K562 (cell line): ENCODE measurements at regions not wholly inside any gene's neighbourhood (a gene's known extent, or its start where the extent isn't known, plus 50 kb on each side); places are given as distances from the start of the nearest gene placed in this dataset.
A peak's percentile ranks its signal among the peaks of the same experiment; 100 is the strongest.

Experiments used
- EWSR1 ChIP-seq: fragments of 450-650 bp; IDR thresholded peaks from 2 replicates; pipeline ENCODE4 v1.6.1; 2018; ENCODE audit warnings: borderline replicate concordance, mild to moderate bottlenecking, low read depth, moderate library complexity; ENCODE audit not compliant: partially characterized antibody
- HDAC8 ChIP-seq: fragments of 450-650 bp; IDR thresholded peaks from 2 replicates; pipeline ENCODE4 v1.6.1; 2016; ENCODE audit warnings: mild to moderate bottlenecking, missing genetic modification characterization, moderate library complexity, missing compliant biosample characterization
- RAD21 ChIP-seq, 2 experiments: fragments of 250-450 bp in 1 of 2; fragments of 450-650 bp in 1 of 2; sonication (Bioruptor Pico) in 1 of 2; formaldehyde crosslinking in 1 of 2; IDR thresholded peaks in 1 of 2; conservative IDR thresholded peaks in 1 of 2; 2 replicates each; pipeline versions ENCODE4 v1.4.0 to v1.8.0; 2020 to 2022; ENCODE audit warnings: mild to moderate bottlenecking in 2 of 2, moderate library complexity in 1 of 2
- SLC30A9 ChIP-seq: fragments of 250-450 bp; sonication (Bioruptor Pico); IDR thresholded peaks from 2 replicates; pipeline ENCODE4 v1.8.0; 2022; ENCODE audit warnings: mild to moderate bottlenecking, moderate library complexity
- SMAD3 ChIP-seq: fragments of 450-650 bp; formaldehyde crosslinking; conservative IDR thresholded peaks from 2 replicates; pipeline ENCODE4 v1.4.0; 2020; ENCODE audit warnings: mild to moderate bottlenecking
- SMARCE1 ChIP-seq: fragments of 450-650 bp; IDR thresholded peaks from 2 replicates; pipeline ENCODE4 v1.7.1; 2016; ENCODE audit warnings: mild to moderate bottlenecking
- ZKSCAN1 ChIP-seq: fragments of 150-350 bp; IDR thresholded peaks from 2 replicates; pipeline ENCODE4 v1.6.1; 2016; ENCODE audit warnings: low read depth, low read length
- ZNF23 ChIP-seq: fragments of 250-450 bp; sonication (Bioruptor Pico); IDR thresholded peaks from 2 replicates; pipeline ENCODE4 v1.4.0; 2020; ENCODE audit warnings: mild to moderate bottlenecking
- ZNF696 ChIP-seq: fragments of 250-450 bp; sonication (Bioruptor Pico); conservative IDR thresholded peaks from 2 replicates; pipeline ENCODE4 v1.4.0; 2020; ENCODE audit warnings: mild to moderate bottlenecking, moderate library complexity
- ZNF780A ChIP-seq: fragments of 250-450 bp; sonication (Bioruptor Pico); IDR thresholded peaks from 2 replicates; pipeline ENCODE4 v1.5.0; 2021; ENCODE audit warnings: mild to moderate bottlenecking
- TF ChIP-seq, protein P1 (sequence below): sonication (generic); formaldehyde crosslinking; IDR thresholded peaks from 2 replicates; pipeline ENCODE4 v1.8.0; 2022; ENCODE audit warnings: missing genetic modification reagents, mild to moderate bottlenecking, borderline replicate concordance
- TF ChIP-seq, protein P2 (sequence below): fragments of 250-450 bp; sonication (Bioruptor Pico); IDR thresholded peaks from 2 replicates; pipeline ENCODE4 v1.4.0; 2020; ENCODE audit warnings: borderline replicate concordance
- TF ChIP-seq, protein P3 (sequence below), 2 experiments: fragments of 450-650 bp in 1 of 2; IDR thresholded peaks; 2 replicates each; pipeline ENCODE4 v1.6.1; 2011 to 2017; ENCODE audit warnings: low read depth in 2 of 2, antibody characterized with exemption in 1 of 2, borderline replicate concordance in 1 of 2, low read length in 1 of 2, mild to moderate bottlenecking in 1 of 2, mixed read lengths in 1 of 2; ENCODE audit not compliant: control insufficient read depth in 1 of 2
- TF ChIP-seq, protein P4 (sequence below), 2 experiments: fragments of 450-650 bp; conservative IDR thresholded peaks; 2 replicates each; pipeline ENCODE4 v1.6.1; 2017; ENCODE audit warnings: mild to moderate bottlenecking in 2 of 2, moderate library complexity in 2 of 2
- TF ChIP-seq, protein P5 (sequence below): fragments of 250-450 bp; sonication (Bioruptor Pico); IDR thresholded peaks from 2 replicates; pipeline ENCODE4 v1.6.1; 2021; ENCODE audit warnings: mild to moderate bottlenecking
- TF ChIP-seq, protein P6 (sequence below): fragments of 250-450 bp; sonication (Bioruptor Pico); IDR thresholded peaks from 2 replicates; pipeline ENCODE4 v1.8.0; 2022; ENCODE audit warnings: inconsistent platforms

DNA sequence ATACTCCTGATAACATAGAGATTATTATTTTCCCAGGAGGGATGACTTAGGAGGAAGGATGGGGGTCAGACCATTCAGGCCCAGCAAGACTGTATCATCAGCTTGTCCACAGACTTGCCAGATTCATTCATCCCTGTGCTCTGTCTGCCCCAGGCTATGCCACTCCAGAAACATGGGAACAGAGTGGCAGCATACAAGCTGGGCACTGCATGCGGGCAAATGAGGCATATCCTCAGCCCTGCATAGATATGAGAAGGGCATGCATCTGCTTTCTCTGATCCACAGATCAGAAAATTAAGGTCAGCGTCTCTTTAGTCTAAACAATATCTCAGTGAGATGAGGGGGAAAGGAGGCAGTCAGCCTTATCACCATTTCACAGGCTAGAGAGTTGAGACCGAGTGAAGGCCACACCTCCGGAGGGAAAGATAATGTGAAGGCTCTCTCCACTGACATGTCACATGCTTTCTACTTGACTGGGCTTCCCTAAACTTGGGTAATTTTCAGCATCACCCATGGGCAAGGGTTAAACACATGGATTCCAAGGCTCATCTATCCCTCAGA, 140.5 kb downstream of the TFAP2B start (continued):
- TF ChIP-seq, protein P1, sequence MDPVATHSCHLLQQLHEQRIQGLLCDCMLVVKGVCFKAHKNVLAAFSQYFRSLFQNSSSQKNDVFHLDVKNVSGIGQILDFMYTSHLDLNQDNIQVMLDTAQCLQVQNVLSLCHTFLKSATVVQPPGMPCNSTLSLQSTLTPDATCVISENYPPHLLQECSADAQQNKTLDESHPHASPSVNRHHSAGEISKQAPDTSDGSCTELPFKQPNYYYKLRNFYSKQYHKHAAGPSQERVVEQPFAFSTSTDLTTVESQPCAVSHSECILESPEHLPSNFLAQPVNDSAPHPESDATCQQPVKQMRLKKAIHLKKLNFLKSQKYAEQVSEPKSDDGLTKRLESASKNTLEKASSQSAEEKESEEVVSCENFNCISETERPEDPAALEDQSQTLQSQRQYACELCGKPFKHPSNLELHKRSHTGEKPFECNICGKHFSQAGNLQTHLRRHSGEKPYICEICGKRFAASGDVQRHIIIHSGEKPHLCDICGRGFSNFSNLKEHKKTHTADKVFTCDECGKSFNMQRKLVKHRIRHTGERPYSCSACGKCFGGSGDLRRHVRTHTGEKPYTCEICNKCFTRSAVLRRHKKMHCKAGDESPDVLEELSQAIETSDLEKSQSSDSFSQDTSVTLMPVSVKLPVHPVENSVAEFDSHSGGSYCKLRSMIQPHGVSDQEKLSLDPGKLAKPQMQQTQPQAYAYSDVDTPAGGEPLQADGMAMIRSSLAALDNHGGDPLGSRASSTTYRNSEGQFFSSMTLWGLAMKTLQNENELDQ (CRISPR knock-in tag): no peak
- TF ChIP-seq HDAC8 (tag): no peak
- TF ChIP-seq RAD21 (CRISPR knock-in tag; conservative IDR thresholded peaks at IDR 0.05 in 1 of 2, IDR thresholded peaks at IDR 0.05 in 1 of 2): peak in 1 of 2 experiments; percentile 18; a peak in 1 of 4 replicates
- TF ChIP-seq, protein P2, sequence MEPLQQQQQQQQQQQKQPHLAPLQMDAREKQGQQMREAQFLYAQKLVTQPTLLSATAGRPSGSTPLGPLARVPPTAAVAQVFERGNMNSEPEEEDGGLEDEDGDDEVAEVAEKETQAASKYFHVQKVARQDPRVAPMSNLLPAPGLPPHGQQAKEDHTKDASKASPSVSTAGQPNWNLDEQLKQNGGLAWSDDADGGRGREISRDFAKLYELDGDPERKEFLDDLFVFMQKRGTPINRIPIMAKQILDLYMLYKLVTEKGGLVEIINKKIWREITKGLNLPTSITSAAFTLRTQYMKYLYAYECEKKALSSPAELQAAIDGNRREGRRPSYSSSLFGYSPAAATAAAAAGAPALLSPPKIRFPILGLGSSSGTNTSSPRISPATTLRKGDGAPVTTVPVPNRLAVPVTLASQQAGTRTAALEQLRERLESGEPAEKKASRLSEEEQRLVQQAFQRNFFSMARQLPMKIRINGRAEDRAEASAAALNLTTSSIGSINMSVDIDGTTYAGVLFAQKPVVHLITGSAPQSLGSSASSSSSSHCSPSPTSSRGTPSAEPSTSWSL (CRISPR knock-in tag): no peak
- no peak for TF ChIP-seq EWSR1
- TF ChIP-seq, protein P3, sequence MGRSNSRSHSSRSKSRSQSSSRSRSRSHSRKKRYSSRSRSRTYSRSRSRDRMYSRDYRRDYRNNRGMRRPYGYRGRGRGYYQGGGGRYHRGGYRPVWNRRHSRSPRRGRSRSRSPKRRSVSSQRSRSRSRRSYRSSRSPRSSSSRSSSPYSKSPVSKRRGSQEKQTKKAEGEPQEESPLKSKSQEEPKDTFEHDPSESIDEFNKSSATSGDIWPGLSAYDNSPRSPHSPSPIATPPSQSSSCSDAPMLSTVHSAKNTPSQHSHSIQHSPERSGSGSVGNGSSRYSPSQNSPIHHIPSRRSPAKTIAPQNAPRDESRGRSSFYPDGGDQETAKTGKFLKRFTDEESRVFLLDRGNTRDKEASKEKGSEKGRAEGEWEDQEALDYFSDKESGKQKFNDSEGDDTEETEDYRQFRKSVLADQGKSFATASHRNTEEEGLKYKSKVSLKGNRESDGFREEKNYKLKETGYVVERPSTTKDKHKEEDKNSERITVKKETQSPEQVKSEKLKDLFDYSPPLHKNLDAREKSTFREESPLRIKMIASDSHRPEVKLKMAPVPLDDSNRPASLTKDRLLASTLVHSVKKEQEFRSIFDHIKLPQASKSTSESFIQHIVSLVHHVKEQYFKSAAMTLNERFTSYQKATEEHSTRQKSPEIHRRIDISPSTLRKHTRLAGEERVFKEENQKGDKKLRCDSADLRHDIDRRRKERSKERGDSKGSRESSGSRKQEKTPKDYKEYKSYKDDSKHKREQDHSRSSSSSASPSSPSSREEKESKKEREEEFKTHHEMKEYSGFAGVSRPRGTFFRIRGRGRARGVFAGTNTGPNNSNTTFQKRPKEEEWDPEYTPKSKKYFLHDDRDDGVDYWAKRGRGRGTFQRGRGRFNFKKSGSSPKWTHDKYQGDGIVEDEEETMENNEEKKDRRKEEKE (IDR thresholded peaks at IDR 0.05; ENCODE audit: borderline replicate concordance in 1 of 2, control insufficient read depth in 1 of 2, low read depth in 2 of 2, low read length in 1 of 2): no peak
- no peak for TF ChIP-seq ZKSCAN1
- TF ChIP-seq SMARCE1: peak; percentile 91
- no peak for TF ChIP-seq ZNF23
- TF ChIP-seq, protein P4, sequence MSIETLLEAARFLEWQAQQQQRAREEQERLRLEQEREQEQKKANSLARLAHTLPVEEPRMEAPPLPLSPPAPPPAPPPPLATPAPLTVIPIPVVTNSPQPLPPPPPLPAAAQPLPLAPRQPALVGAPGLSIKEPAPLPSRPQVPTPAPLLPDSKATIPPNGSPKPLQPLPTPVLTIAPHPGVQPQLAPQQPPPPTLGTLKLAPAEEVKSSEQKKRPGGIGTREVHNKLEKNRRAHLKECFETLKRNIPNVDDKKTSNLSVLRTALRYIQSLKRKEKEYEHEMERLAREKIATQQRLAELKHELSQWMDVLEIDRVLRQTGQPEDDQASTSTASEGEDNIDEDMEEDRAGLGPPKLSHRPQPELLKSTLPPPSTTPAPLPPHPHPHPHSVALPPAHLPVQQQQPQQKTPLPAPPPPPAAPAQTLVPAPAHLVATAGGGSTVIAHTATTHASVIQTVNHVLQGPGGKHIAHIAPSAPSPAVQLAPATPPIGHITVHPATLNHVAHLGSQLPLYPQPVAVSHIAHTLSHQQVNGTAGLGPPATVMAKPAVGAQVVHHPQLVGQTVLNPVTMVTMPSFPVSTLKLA (conservative IDR thresholded peaks at IDR 0.05): peak; percentile 63 to 71
- no peak for TF ChIP-seq ZNF780A
- TF ChIP-seq, protein P5, sequence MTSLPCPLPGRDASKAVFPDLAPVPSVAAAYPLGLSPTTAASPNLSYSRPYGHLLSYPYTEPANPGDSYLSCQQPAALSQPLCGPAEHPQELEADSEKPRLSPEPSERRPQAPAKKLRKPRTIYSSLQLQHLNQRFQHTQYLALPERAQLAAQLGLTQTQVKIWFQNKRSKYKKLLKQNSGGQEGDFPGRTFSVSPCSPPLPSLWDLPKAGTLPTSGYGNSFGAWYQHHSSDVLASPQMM (CRISPR knock-in tag): no peak
- TF ChIP-seq SMAD3 (CRISPR knock-in tag): no peak
- TF ChIP-seq, protein P6, sequence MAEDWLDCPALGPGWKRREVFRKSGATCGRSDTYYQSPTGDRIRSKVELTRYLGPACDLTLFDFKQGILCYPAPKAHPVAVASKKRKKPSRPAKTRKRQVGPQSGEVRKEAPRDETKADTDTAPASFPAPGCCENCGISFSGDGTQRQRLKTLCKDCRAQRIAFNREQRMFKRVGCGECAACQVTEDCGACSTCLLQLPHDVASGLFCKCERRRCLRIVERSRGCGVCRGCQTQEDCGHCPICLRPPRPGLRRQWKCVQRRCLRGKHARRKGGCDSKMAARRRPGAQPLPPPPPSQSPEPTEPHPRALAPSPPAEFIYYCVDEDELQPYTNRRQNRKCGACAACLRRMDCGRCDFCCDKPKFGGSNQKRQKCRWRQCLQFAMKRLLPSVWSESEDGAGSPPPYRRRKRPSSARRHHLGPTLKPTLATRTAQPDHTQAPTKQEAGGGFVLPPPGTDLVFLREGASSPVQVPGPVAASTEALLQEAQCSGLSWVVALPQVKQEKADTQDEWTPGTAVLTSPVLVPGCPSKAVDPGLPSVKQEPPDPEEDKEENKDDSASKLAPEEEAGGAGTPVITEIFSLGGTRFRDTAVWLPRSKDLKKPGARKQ: no peak
- no peak for TF ChIP-seq SLC30A9 (CRISPR knock-in tag)
- no peak for TF ChIP-seq ZNF696 (CRISPR knock-in tag)
